HL-60 (cell line): ENCODE measurements at regions not wholly inside any gene's neighbourhood (a gene's known extent, or its start where the extent isn't known, plus 50 kb on each side); places are given as distances from the start of the nearest gene placed in this dataset.

Experiments used
- CTCF ChIP-seq: IDR thresholded peaks from one replicate; pipeline ENCODE4 v1.5.1; 2011; ENCODE audit warnings: low read length, control low read depth, inconsistent platforms; ENCODE audit not compliant: insufficient read depth
- GABPA ChIP-seq: IDR thresholded peaks from 2 replicates; pipeline ENCODE4 v1.6.1; 2012; ENCODE audit warnings: low read depth
- REST ChIP-seq: IDR thresholded peaks from 2 replicates; pipeline ENCODE4 v1.6.1; 2012; ENCODE audit warnings: low read depth; ENCODE audit not compliant: insufficient replicate concordance

GRCh38 chr9:11199335-11199734, 586.5 kb upstream of the PTPRD start:
- no peak for TF ChIP-seq REST
- TF ChIP-seq CTCF, result no peak
- TF ChIP-seq GABPA, result no peak
